GM12865 (cell line): ENCODE measurements at regions not wholly inside any gene's neighbourhood (a gene's known extent, or its start where the extent isn't known, plus 50 kb on each side); places are given as distances from the start of the nearest gene placed in this dataset.

Experiments used
- DNase-seq: peaks from one replicate; pipeline ENCODE4 v3.0.0; 2010; ENCODE audit warnings: low read depth
- H3K4me3 ChIP-seq: 2 replicates; pipeline ENCODE4 v1.5.1; 2011; ENCODE audit warnings: mild to moderate bottlenecking, low read depth, low read length, control low read depth
- CTCF ChIP-seq: IDR thresholded peaks from 2 replicates; pipeline ENCODE4 v1.5.1; 2011; ENCODE audit warnings: low read length, control low read depth, low read depth, inconsistent platforms; ENCODE audit not compliant: insufficient read depth; ENCODE audit errors: missing control alignments

- H3K4me3 ChIP-seq: no peak overlapping the region
- DNase-seq: no peak
- TF ChIP-seq CTCF: no peak
These were observed 595.1 kb downstream of the MBD2 start for GRCh38 chr18:53629337-53629736.

- TF ChIP-seq CTCF: no peak
- no peak for DNase-seq
- H3K4me3 ChIP-seq: no peak overlapping the region
These were observed 598.4 kb downstream of the MBD2 start for GRCh38 chr18:53625997-53626599.

- H3K4me3 ChIP-seq: no peak overlapping the region
- peak; percentile 2 for DNase-seq
- TF ChIP-seq CTCF: no peak
These were observed 613.5 kb downstream of the MBD2 start for GRCh38 chr18:53610957-53611356.

GRCh38 chr18:53606792-53607191 lies 617.7 kb downstream of the MBD2 start:
- no peak for DNase-seq
- no peak for TF ChIP-seq CTCF

GRCh38 chr18:53605198-53605597 lies 619.3 kb downstream of the MBD2 start:
- no peak overlapping the region for H3K4me3 ChIP-seq
- no peak for DNase-seq

More at GRCh38 chr18:53606792-53607191, 617.7 kb downstream of the MBD2 start:
- H3K4me3 ChIP-seq: no peak overlapping the region

GRCh38 chr18:53603276-53603675 lies 621.2 kb downstream of the MBD2 start:
- no peak for DNase-seq
- H3K4me3 ChIP-seq: no peak overlapping the region
- no peak for TF ChIP-seq CTCF

More at GRCh38 chr18:53605198-53605597, 619.3 kb downstream of the MBD2 start:
- TF ChIP-seq CTCF: no peak

GRCh38 chr18:53601344-53601743 lies 623.1 kb downstream of the MBD2 start:
- no peak for DNase-seq
- no peak for TF ChIP-seq CTCF
- H3K4me3 ChIP-seq: no peak overlapping the region
